ENCODE measurements at regions not wholly inside any gene's neighbourhood (a gene's known extent, or its start where the extent isn't known, plus 50 kb on each side); places are given as distances from the start of the nearest gene placed in this dataset.
A peak's percentile ranks its signal among the peaks of the same experiment; 100 is the strongest.

- ChIA-PET POLR2A (no interaction called here), CTCF (no interaction called here)
- peak overlapping the region; percentile 6; the same call in 1 of the 2 replicates for H3K4me3 ChIP-seq (ENCODE audit: low read depth, low read length)
- no peak for TF ChIP-seq CTCF (IDR thresholded peaks at IDR 0.05; ENCODE audit: insufficient read depth, low read length, missing control alignments)
- DNase-seq (ENCODE audit: low read depth, low spot score): no peak
These were observed 173.6 kb downstream of the CDC5L start for GRCh38 chr6:44561060-44561623.

- no peak for DNase-seq (ENCODE audit: low read depth, low spot score)
- ChIA-PET POLR2A (no interaction called here), CTCF (no interaction called here)
- no peak for TF ChIP-seq CTCF (IDR thresholded peaks at IDR 0.05; ENCODE audit: insufficient read depth, low read length, missing control alignments)
- H3K4me3 ChIP-seq (ENCODE audit: low read depth, low read length): no peak overlapping the region
These were observed 174.5 kb downstream of the CDC5L start for GRCh38 chr6:44561832-44562665.

- no peak overlapping the region for H3K4me3 ChIP-seq (ENCODE audit: low read depth, low read length)
- CTCF ChIA-PET: no interaction called here
- no peak for TF ChIP-seq CTCF (IDR thresholded peaks at IDR 0.05; ENCODE audit: insufficient read depth, low read length, missing control alignments)
- DNase-seq (ENCODE audit: low read depth, low spot score): no peak
- POLR2A ChIA-PET: interaction anchor here (0.6 kb wide), 1 partner anchor 11 kb away, joined by 3 read pairs; no protein-coding TSS in a partner anchor
These were observed 175.9 kb downstream of the CDC5L start for GRCh38 chr6:44563397-44563796.

- TF ChIP-seq CTCF (IDR thresholded peaks at IDR 0.05; ENCODE audit: insufficient read depth, low read length, missing control alignments): no peak
- POLR2A ChIA-PET: no interaction called here
- H3K4me3 ChIP-seq (ENCODE audit: low read depth, low read length): no peak overlapping the region
- CTCF ChIA-PET: no interaction called here
- no peak for DNase-seq (ENCODE audit: low read depth, low spot score)
These were observed 177.5 kb downstream of the CDC5L start for GRCh38 chr6:44564906-44565524.

GRCh38 chr6:44567406-44567805 lies 179.9 kb downstream of the CDC5L start:
- no peak for DNase-seq (ENCODE audit: low read depth, low spot score)
- ChIA-PET POLR2A (no interaction called here), CTCF (interaction anchor here (1.1 to 1.4 kb wide), 2 partner anchors 26 to 92 kb away, joined by 3 to 4 read pairs; no protein-coding TSS in a partner anchor)
- H3K4me3 ChIP-seq (ENCODE audit: low read depth, low read length): no peak overlapping the region
- no peak for TF ChIP-seq CTCF (IDR thresholded peaks at IDR 0.05; ENCODE audit: insufficient read depth, low read length, missing control alignments)

- DNase-seq (ENCODE audit: low read depth, low spot score): no peak
- ChIA-PET CTCF (interaction anchor here (1.3 to 1.6 kb wide), 3 partner anchors 27 to 94 kb away, joined by 3 to 5 read pairs (median 3); no protein-coding TSS in a partner anchor), POLR2A (no interaction called here)
- no peak overlapping the region for H3K4me3 ChIP-seq (ENCODE audit: low read depth, low read length)
- TF ChIP-seq CTCF (IDR thresholded peaks at IDR 0.05; ENCODE audit: insufficient read depth, low read length, missing control alignments): no peak
These were observed 181.6 kb downstream of the CDC5L start for GRCh38 chr6:44569131-44569530.

Measured in AG04449 (cell line).